ENCODE measurements at regions not wholly inside any gene's neighbourhood (a gene's known extent, or its start where the extent isn't known, plus 50 kb on each side); places are given as distances from the start of the nearest gene placed in this dataset.

DNA sequence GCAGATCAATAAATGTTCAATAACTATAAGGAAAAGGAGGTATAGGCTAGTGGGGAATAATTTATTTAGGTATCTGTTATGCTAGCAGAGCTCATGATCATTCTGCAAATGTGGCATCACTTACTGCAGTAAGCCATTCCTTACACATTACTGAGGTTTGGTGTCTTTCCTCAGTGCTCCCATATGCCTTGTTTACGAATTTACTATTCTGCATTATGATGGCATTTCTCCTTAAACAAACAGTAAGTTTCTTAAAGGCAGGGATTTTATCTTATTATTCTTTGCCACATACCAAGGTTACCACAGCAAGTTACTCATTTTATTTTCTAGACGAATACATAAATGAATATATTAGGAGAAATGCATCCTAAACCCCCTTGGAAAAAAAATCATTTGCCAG, 88.4 kb downstream of the DSEL start:
- TF ChIP-seq CTCF (IDR thresholded peaks at IDR 0.05) (no peak), POLR2A (IDR thresholded peaks at IDR 0.05) (no peak)
